OCI-LY1 (cell line): ENCODE measurements at regions not wholly inside any gene's neighbourhood (a gene's known extent, or its start where the extent isn't known, plus 50 kb on each side); places are given as distances from the start of the nearest gene placed in this dataset.

Experiments used
- H2AFZ ChIP-seq: fragments of 200-600 bp; sonication (generic), shearing (Covaris generic); 2 replicates; pipeline ENCODE4 v1.6.0; 2014; ENCODE audit warnings: antibody characterized with exemption, mild to moderate bottlenecking, low read length
- H3F3A ChIP-seq: fragments of 200-600 bp; sonication (generic), shearing (Covaris generic); 2 replicates; pipeline ENCODE4 v1.6.0; 2014; ENCODE audit warnings: mild to moderate bottlenecking, antibody characterized with exemption, low read length, moderate library complexity; ENCODE audit not compliant: insufficient read depth
- H3K27ac ChIP-seq: fragments of 200-600 bp; sonication (generic); 2 replicates; pipeline ENCODE4 v1.5.1; 2014; ENCODE audit warnings: low read length, mixed run types, mild to moderate bottlenecking, low read depth; ENCODE audit not compliant: poor library complexity, severe bottlenecking
- H3K27me3 ChIP-seq: fragments of 200-600 bp; sonication (generic); 2 replicates; pipeline ENCODE4 v1.6.0; 2014; ENCODE audit warnings: antibody characterized with exemption, mild to moderate bottlenecking, low read length, moderate library complexity; ENCODE audit not compliant: insufficient read depth
- H3K36me3 ChIP-seq: fragments of 200-600 bp; sonication (generic); 2 replicates; pipeline ENCODE4 v1.6.1; 2014; ENCODE audit warnings: mild to moderate bottlenecking, antibody characterized with exemption, low read length, moderate library complexity, mixed read lengths; ENCODE audit not compliant: insufficient read depth
- H3K4me1 ChIP-seq: fragments of 200-600 bp; sonication (generic); 2 replicates; pipeline ENCODE4 v1.5.1; 2014; ENCODE audit warnings: mild to moderate bottlenecking, low read length, moderate library complexity; ENCODE audit not compliant: insufficient read depth, severe bottlenecking
- H3K4me2 ChIP-seq: fragments of 200-600 bp; sonication (generic), shearing (Covaris generic); 2 replicates; pipeline ENCODE4 v1.6.1; 2014; ENCODE audit warnings: low read length
- H3K4me3 ChIP-seq: fragments of 200-600 bp; sonication (generic); 2 replicates; pipeline ENCODE4 v1.5.1; 2014; ENCODE audit warnings: low read length, low read depth, mild to moderate bottlenecking, mixed read lengths; ENCODE audit not compliant: poor library complexity, severe bottlenecking
- H3K79me2 ChIP-seq: fragments of 200-600 bp; shearing (Covaris generic); 2 replicates; pipeline ENCODE4 v1.6.1; 2016; ENCODE audit warnings: mixed run types, low read length, mixed read lengths; ENCODE audit not compliant: insufficient read depth
- H3K9ac ChIP-seq: fragments of 200-600 bp; sonication (generic), shearing (Covaris generic); 2 replicates; pipeline ENCODE4 v1.6.1; 2014; ENCODE audit warnings: mild to moderate bottlenecking, low read length, mixed read lengths
- H3K9me2 ChIP-seq: fragments of 200-600 bp; sonication (generic), shearing (Covaris generic); 2 replicates; pipeline ENCODE4 v1.6.1; 2014; ENCODE audit warnings: low read depth, mild to moderate bottlenecking, low read length, mixed read lengths
- H3K9me3 ChIP-seq: fragments of 200-600 bp; shearing (Covaris generic); 2 replicates; pipeline ENCODE4 v1.6.1; 2014; ENCODE audit warnings: low read length, mixed read lengths
- H4K20me1 ChIP-seq: fragments of 200-600 bp; sonication (generic), shearing (Covaris generic); 2 replicates; pipeline ENCODE4 v1.6.0; 2016; ENCODE audit warnings: mild to moderate bottlenecking, low read length; ENCODE audit not compliant: insufficient read depth
- EZH2 ChIP-seq: fragments of 200-600 bp; sonication (generic), shearing (Covaris generic); IDR thresholded peaks from 2 replicates; pipeline ENCODE4 v1.8.0; 2017; ENCODE audit warnings: borderline replicate concordance, mixed run types, mild to moderate bottlenecking, antibody characterized with exemption, low read length, moderate library complexity, mixed read lengths
- TF ChIP-seq, protein P1 (sequence below): fragments of 200-600 bp; sonication (generic), shearing (Covaris generic); IDR thresholded peaks from 2 replicates; pipeline ENCODE4 v1.5.1; 2017; ENCODE audit warnings: mild to moderate bottlenecking, antibody characterized with exemption, low read length, moderate library complexity, mixed read lengths

DNA sequence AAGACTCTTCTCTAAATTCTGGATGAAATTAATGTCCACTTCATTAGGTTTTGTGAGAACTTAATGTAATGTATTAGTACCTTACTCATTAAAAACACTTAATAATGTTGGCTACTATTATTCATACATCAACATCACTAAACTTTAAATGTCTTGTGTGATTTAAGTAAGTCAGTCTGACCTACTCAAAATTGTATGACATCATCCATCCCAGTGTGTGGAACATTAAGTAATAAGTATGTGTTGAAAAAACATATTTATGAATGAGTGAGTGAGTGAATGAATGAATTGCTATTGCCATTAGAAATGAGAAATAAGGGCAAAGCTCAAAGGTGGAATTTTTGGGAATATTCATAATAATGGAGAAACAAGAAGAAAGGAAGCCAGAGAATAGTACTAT is 285.8 kb downstream of the HTR1B start:
- no peaks in the 10 kb centered on the region for H3K27me3 ChIP-seq
- no peaks in the 10 kb centered on the region for H3F3A ChIP-seq
- H4K20me1 ChIP-seq = no peaks in the 10 kb centered on the region
- H3K79me2 ChIP-seq = no peaks in the 10 kb centered on the region
- H3K9me3 ChIP-seq = no peaks in the 10 kb centered on the region
- H3K9me2 ChIP-seq = no peaks in the 10 kb centered on the region
- no peak overlapping the region for H3K4me2 ChIP-seq
- H3K9ac ChIP-seq = no peak overlapping the region
- no peaks in the 10 kb centered on the region for H3K36me3 ChIP-seq
- TF ChIP-seq, protein P1, sequence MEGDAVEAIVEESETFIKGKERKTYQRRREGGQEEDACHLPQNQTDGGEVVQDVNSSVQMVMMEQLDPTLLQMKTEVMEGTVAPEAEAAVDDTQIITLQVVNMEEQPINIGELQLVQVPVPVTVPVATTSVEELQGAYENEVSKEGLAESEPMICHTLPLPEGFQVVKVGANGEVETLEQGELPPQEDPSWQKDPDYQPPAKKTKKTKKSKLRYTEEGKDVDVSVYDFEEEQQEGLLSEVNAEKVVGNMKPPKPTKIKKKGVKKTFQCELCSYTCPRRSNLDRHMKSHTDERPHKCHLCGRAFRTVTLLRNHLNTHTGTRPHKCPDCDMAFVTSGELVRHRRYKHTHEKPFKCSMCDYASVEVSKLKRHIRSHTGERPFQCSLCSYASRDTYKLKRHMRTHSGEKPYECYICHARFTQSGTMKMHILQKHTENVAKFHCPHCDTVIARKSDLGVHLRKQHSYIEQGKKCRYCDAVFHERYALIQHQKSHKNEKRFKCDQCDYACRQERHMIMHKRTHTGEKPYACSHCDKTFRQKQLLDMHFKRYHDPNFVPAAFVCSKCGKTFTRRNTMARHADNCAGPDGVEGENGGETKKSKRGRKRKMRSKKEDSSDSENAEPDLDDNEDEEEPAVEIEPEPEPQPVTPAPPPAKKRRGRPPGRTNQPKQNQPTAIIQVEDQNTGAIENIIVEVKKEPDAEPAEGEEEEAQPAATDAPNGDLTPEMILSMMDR = no peak
- TF ChIP-seq EZH2 = no peak
- no peak overlapping the region for H3K27ac ChIP-seq
- H2AFZ ChIP-seq = no peak overlapping the region
- H3K4me1 ChIP-seq = no peaks in the 10 kb centered on the region
- H3K4me3 ChIP-seq = no peak overlapping the region

DNA sequence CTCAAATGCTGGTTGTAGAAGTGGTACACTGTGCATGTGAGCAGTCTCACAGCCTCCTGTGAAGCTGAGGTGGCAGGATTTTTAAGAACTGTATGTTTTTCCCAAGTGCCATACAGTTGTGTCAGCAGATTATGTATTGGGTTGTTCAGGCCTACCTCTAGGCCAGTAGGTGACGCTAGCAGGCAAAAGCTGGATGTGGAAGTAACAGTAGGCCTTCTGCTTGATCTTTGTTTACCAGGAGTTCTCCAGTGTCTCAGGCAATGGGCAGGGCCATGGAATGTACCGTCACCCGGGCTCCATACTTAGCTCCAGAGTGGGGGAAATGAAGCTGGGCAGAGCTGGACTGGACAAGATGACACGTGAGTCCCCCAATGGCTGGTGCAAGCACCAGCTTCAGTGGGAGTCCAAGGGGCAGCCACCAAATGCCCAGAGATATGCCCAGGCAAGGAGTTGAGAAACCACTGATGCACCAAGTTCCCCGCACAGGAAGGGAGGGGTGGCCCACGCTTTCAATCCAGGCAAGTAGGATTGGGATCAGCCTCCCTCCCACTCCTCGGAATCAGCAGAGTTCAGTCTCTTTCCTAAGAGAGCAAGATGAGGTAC is 289.7 kb downstream of the HTR1B start:
- Histone ChIP-seq H3K4me3 (no peak overlapping the region), H3K27ac (no peak overlapping the region), H3K36me3 (no peaks in the 10 kb centered on the region), H3K9me2 (no peaks in the 10 kb centered on the region), H3K79me2 (no peaks in the 10 kb centered on the region), H2AFZ (no peak overlapping the region), H3K9ac (no peak overlapping the region), H3K9me3 (no peaks in the 10 kb centered on the region), H3K4me1 (no peaks in the 10 kb centered on the region), H3F3A (no peaks in the 10 kb centered on the region), H3K4me2 (no peak overlapping the region), H3K27me3 (no peaks in the 10 kb centered on the region), H4K20me1 (no peaks in the 10 kb centered on the region)
- TF ChIP-seq EZH2 = no peak
- TF ChIP-seq, protein P1 = peak; percentile 27; the same call in 1 of the 2 replicates

DNA sequence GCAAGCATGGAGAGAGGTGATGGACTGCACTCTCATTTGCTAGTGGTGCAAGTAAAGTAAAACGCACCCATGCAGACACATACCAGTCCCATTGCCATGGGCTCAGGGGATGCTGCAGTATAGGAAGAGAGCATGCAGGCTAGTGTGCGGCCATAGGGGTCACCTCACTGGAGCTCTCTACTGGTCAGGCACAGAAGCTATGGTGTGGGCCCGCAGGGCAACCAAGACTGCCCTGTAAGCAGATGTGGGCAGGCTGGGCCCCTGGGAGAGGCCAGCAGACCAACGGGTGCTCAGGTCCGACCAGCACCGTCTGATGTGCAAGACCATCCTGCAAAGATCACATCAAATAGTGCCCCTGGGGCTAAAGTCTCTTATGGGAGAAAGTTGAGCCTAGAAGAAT is 290.7 kb downstream of the HTR1B start:
- Histone ChIP-seq H3K27me3 (no peaks in the 10 kb centered on the region), H3K4me1 (no peaks in the 10 kb centered on the region), H3K9ac (no peak overlapping the region), H3K9me2 (no peaks in the 10 kb centered on the region), H3K4me2 (no peak overlapping the region), H3K4me3 (no peak overlapping the region), H3K27ac (no peak overlapping the region), H3K9me3 (no peaks in the 10 kb centered on the region), H3K36me3 (no peaks in the 10 kb centered on the region), H4K20me1 (no peaks in the 10 kb centered on the region), H3K79me2 (no peaks in the 10 kb centered on the region), H2AFZ (no peak overlapping the region), H3F3A (no peaks in the 10 kb centered on the region)
- TF ChIP-seq EZH2 = no peak
- TF ChIP-seq, protein P1 = no peak
